GM12875 (cell line): ENCODE measurements at regions not wholly inside any gene's neighbourhood (a gene's known extent, or its start where the extent isn't known, plus 50 kb on each side); places are given as distances from the start of the nearest gene placed in this dataset.

Experiments used
- H3K4me3 ChIP-seq: one replicate; pipeline ENCODE4 v1.5.1; 2011; ENCODE audit warnings: low read depth, low read length, control low read depth
- TF ChIP-seq, protein P1 (sequence below): IDR thresholded peaks from 2 replicates; pipeline ENCODE4 v1.5.1; 2011; ENCODE audit warnings: low read depth, mild to moderate bottlenecking, control low read depth, inconsistent platforms, low read length, moderate library complexity, borderline replicate concordance; ENCODE audit not compliant: insufficient read depth

DNA sequence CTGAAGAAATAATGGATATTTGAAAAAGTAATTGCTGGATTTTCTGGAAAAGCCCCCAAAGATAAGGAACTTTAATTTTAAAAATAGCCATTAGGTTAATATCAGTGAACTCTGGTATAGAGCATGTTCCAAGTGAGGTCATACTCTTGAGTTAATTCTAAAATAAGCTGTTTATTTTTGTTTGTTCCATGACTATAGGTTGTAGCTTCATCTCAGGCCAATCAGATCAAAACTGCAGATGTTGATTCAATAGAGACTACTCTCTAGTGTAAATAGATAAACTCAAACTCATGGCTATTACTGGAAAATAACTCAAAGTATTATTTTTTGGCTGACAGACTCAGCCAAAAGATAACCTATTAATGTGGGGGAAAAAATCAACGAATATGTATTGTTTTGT, 815.1 kb downstream of the DIAPH3 start:
- no peak overlapping the region for H3K4me3 ChIP-seq
- TF ChIP-seq, protein P1, sequence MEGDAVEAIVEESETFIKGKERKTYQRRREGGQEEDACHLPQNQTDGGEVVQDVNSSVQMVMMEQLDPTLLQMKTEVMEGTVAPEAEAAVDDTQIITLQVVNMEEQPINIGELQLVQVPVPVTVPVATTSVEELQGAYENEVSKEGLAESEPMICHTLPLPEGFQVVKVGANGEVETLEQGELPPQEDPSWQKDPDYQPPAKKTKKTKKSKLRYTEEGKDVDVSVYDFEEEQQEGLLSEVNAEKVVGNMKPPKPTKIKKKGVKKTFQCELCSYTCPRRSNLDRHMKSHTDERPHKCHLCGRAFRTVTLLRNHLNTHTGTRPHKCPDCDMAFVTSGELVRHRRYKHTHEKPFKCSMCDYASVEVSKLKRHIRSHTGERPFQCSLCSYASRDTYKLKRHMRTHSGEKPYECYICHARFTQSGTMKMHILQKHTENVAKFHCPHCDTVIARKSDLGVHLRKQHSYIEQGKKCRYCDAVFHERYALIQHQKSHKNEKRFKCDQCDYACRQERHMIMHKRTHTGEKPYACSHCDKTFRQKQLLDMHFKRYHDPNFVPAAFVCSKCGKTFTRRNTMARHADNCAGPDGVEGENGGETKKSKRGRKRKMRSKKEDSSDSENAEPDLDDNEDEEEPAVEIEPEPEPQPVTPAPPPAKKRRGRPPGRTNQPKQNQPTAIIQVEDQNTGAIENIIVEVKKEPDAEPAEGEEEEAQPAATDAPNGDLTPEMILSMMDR: no peak

DNA sequence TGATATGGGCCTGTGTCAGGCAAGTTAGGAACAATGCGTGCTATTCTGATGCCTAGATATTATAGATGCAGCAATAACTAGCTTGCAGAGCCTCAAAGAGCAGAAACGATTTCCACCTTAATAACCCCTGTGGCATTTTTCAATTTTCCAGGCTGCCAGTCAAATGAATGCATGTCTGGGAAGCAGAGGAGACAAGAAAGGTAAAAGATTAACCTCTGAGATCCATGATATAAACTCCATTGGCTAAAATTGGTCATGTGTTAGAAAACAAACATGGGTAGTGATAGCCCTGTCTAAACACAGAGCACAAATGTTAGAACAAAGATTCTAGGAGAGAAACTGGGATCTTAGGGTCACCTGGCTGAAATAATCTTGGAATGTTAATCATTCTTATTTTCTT, 811.1 kb downstream of the DIAPH3 start:
- TF ChIP-seq, protein P1: no peak

GRCh38 chr13:59354665-59355369, 808.9 kb downstream of the DIAPH3 start:
- TF ChIP-seq, protein P1: no peak
- no peak overlapping the region for H3K4me3 ChIP-seq

More for the DNA sequence above, 811.1 kb downstream of the DIAPH3 start:
- H3K4me3 ChIP-seq: no peak overlapping the region

GRCh38 chr13:59356607-59357006, 807.1 kb downstream of the DIAPH3 start:
- no peak overlapping the region for H3K4me3 ChIP-seq
- TF ChIP-seq, protein P1: no peak

GRCh38 chr13:59358014-59358413, 805.7 kb downstream of the DIAPH3 start:
- no peak overlapping the region for H3K4me3 ChIP-seq
- TF ChIP-seq, protein P1: no peak

DNA sequence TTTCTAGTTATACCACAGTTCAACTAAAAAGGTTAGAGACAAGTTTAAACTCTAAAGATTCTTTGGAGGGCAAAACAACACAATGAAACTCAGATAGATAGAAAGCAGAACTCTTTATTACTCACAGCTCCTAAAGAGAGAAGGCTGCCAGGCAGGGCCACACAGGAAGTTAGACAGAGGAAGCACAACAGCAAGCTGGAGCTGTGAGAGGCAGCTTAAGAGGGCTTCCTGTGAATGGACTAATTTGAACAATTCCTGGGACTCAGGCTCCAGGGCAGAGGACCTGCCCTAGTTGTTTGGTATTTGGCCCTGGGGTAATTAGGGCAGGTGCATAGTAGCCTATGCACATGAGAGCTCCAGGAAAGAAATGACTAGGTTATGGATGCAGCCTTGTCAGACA, 803.6 kb downstream of the DIAPH3 start:
- TF ChIP-seq, protein P1: no peak
- H3K4me3 ChIP-seq: no peak overlapping the region

DNA sequence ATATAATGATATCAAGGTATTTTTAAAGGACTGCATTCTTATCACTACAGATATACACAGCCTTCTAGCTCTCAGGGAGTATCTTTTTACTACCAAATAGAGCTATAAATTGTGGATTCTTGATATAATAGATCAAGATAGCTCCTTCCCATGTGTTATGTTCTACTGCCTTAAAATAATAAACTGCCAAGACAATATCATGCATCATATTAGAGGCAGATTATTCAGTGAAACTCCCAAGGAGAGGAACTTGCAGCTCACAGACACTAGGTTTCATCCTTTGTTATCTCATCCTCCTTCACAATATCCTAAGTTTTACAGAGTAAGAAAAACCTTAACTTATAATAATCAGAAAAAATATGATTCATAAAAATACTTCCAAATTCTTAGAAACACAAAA, 802.8 kb downstream of the DIAPH3 start:
- H3K4me3 ChIP-seq: no peak overlapping the region
- TF ChIP-seq, protein P1: no peak
